Uterus (tissue), 3 donors: ENCODE measurements at regions not wholly inside any gene's neighbourhood (a gene's known extent, or its start where the extent isn't known, plus 50 kb on each side); places are given as distances from the start of the nearest gene placed in this dataset.
"Not testable (repeated sequence)": the region's sequence is repeated elsewhere in the genome, so short reads cannot be mapped to it uniquely, and the experiment has no call there.

Source experiments
- DNase-seq, 2 donors: peaks; one replicate each; pipeline ENCODE4 v3.0.0-alpha.2; 2019 to 2020
- H3K27ac ChIP-seq, 2 donors: fragments of 200-600 bp; sonication (generic); 1 replicate in 1 of 2; 2 replicates in 1 of 2; pipeline ENCODE4 v1.5.1; 2016 to 2018
- H3K27me3 ChIP-seq, 2 donors: fragments of 200-600 bp; sonication (generic); one replicate each; pipeline ENCODE4 v1.5.1; 2018 to 2019; ENCODE audit warnings: control low read depth in 1 of 2
- H3K36me3 ChIP-seq, 2 donors: fragments of 200-600 bp; sonication (generic); one replicate each; pipeline ENCODE4 v1.5.1; 2019; ENCODE audit warnings: control low read depth in 1 of 2
- H3K4me1 ChIP-seq, 2 donors: fragments of 200-600 bp; sonication (generic); one replicate each; pipeline ENCODE4 v1.5.1; 2018 to 2019; ENCODE audit warnings: control low read depth in 1 of 2
- H3K4me3 ChIP-seq, 2 donors: fragments of 200-600 bp; sonication (generic); 1 replicate in 1 of 2; 2 replicates in 1 of 2; pipeline ENCODE4 v1.5.1; 2018 to 2019; ENCODE audit warnings: mild to moderate bottlenecking in 1 of 2
- H3K9me3 ChIP-seq, 2 donors: fragments of 200-600 bp; sonication (generic); one replicate each; pipeline ENCODE4 v1.5.1; 2019; ENCODE audit warnings: control low read depth in 1 of 2
- CTCF ChIP-seq, 4 experiments: fragments of 200-600 bp in 2 of 4; fragments of 450-650 bp in 2 of 4; sonication (generic) in 2 of 4; IDR thresholded peaks; one replicate each; pipeline ENCODE4 v1.5.1; 2016 to 2019; ENCODE audit warnings: antibody characterized with exemption in 4 of 4, mild to moderate bottlenecking in 2 of 4, moderate library complexity in 1 of 4
- POLR2A ChIP-seq, 2 donors: fragments of 450-650 bp; IDR thresholded peaks; one replicate each; pipeline ENCODE4 v1.6.1; 2016; ENCODE audit warnings: antibody characterized with exemption in 2 of 2, mild to moderate bottlenecking in 1 of 2, moderate library complexity in 1 of 2
- intact Hi-C: fragments of 100-400 bp; cut with DNase I; formaldehyde crosslinking; loops from one replicate; pipeline ENCODE4 v1.15.1; 2023; ENCODE audit warnings: low total_unique reads
- donor health status: DM: yes; HTN: yes; CAD: no.

- TF ChIP-seq CTCF (IDR thresholded peaks at IDR 0.05) = no peak
- TF ChIP-seq POLR2A (IDR thresholded peaks at IDR 0.05) = no peak
- Histone ChIP-seq H3K27ac (no peak overlapping the region), H3K27me3 (no peaks in the 10 kb centered on the region), H3K4me3 (no peak overlapping the region), H3K4me1 (no peaks in the 10 kb centered on the region), H3K9me3 (peaks cover 0 to 3% of the 10 kb centered on the region in 2 donors), H3K36me3 (no peaks in the 10 kb centered on the region)
- intact Hi-C loops = no loop called here
- DNase-seq = no peak
Measured at GRCh38 chr10:18879284-18879683, 169.3 kb upstream of the MALRD1 start.

GRCh38 chr10:18880530-18880929 is 168.1 kb upstream of the MALRD1 start:
- DNase-seq = no peak
- no peaks in the 10 kb centered on the region for H3K36me3 ChIP-seq
- H3K27ac ChIP-seq = no peak overlapping the region
- H3K9me3 ChIP-seq = peaks cover 0 to 3% of the 10 kb centered on the region in 2 donors
- TF ChIP-seq CTCF (IDR thresholded peaks at IDR 0.05) (no peak), POLR2A (IDR thresholded peaks at IDR 0.05) (no peak)
- no peak overlapping the region for H3K4me3 ChIP-seq
- intact Hi-C loops = no loop called here
- H3K4me1 ChIP-seq = no peaks in the 10 kb centered on the region
- no peaks in the 10 kb centered on the region for H3K27me3 ChIP-seq

- Histone ChIP-seq H3K27ac (no peak overlapping the region), H3K9me3 (peaks cover 0 to 3% of the 10 kb centered on the region in 2 donors), H3K4me3 (no peak overlapping the region), H3K4me1 (no peaks in the 10 kb centered on the region), H3K27me3 (no peaks in the 10 kb centered on the region), H3K36me3 (no peaks in the 10 kb centered on the region)
- no peak for DNase-seq
- TF ChIP-seq CTCF (IDR thresholded peaks at IDR 0.05) (no peak), POLR2A (IDR thresholded peaks at IDR 0.05) (no peak)
- intact Hi-C loops = no loop called here
Measured at GRCh38 chr10:18886102-18886501, 162.5 kb upstream of the MALRD1 start.

GRCh38 chr10:18906636-18907035 is 142.0 kb upstream of the MALRD1 start:
- no peak for TF ChIP-seq POLR2A (IDR thresholded peaks at IDR 0.05)
- TF ChIP-seq CTCF (IDR thresholded peaks at IDR 0.05) = no peak
- Histone ChIP-seq H3K27me3 (no peaks in the 10 kb centered on the region), H3K4me1 (no peaks in the 10 kb centered on the region), H3K36me3 (no peaks in the 10 kb centered on the region), H3K9me3 (no peaks in the 10 kb centered on the region), H3K27ac (no peak overlapping the region), H3K4me3 (no peak overlapping the region)
- no peak for DNase-seq
- intact Hi-C loops = no loop called here

- H3K4me1 ChIP-seq, DNase-seq, H3K27me3 ChIP-seq, H3K27ac ChIP-seq, H3K36me3 ChIP-seq, intact Hi-C loops, H3K4me3 ChIP-seq, H3K9me3 ChIP-seq: not testable (repeated sequence)
Measured at GRCh38 chr10:18917431-18917830, 131.2 kb upstream of the MALRD1 start.

- H3K27ac ChIP-seq = no peak overlapping the region
- H3K27me3 ChIP-seq = no peaks in the 10 kb centered on the region
- TF ChIP-seq CTCF (IDR thresholded peaks at IDR 0.05) = no peak
- no peak for TF ChIP-seq POLR2A (IDR thresholded peaks at IDR 0.05)
- no peak for DNase-seq
- no peaks in the 10 kb centered on the region for H3K4me1 ChIP-seq
- intact Hi-C loops = no loop called here
- no peak overlapping the region for H3K4me3 ChIP-seq
- no peaks in the 10 kb centered on the region for H3K9me3 ChIP-seq
- H3K36me3 ChIP-seq = no peaks in the 10 kb centered on the region
Measured at GRCh38 chr10:18918532-18918931, 130.1 kb upstream of the MALRD1 start.
